Motor neuron (in vitro differentiated cells): ENCODE measurements at regions not wholly inside any gene's neighbourhood (a gene's known extent, or its start where the extent isn't known, plus 50 kb on each side); places are given as distances from the start of the nearest gene placed in this dataset.

ENCODE experiments used
- ATAC-seq, 8 experiments: fragments of 200-7000 bp; cut with Tn5 transposase; replicated peaks in 6 of 8; 2 replicates each; pipeline ENCODE4 v1.8.0; 2021; ENCODE audit warnings: mild to moderate bottlenecking in 8 of 8, moderate library complexity in 8 of 8
- H3K27ac ChIP-seq, 2 donors: fragments of 250-450 bp; sonication (Bioruptor Pico); 2 replicates each; pipeline ENCODE4 v1.9.0; 2021; ENCODE audit warnings: antibody characterized with exemption in 2 of 2, mild to moderate bottlenecking in 2 of 2, moderate library complexity in 1 of 2
- H3K4me1 ChIP-seq, 2 donors: fragments of 250-450 bp; sonication (Bioruptor Pico); replicated peaks in 1 of 2; 2 replicates each; pipeline ENCODE4 v1.6.1; 2021; ENCODE audit warnings: antibody characterized with exemption in 2 of 2, mild to moderate bottlenecking in 2 of 2, moderate library complexity in 1 of 2
- H3K4me3 ChIP-seq, 5 donors: fragments of 250-450 bp; sonication (Bioruptor Pico); 2 replicates each; pipeline ENCODE4 v1.9.0; 2021; ENCODE audit warnings: antibody characterized with exemption in 5 of 5, mild to moderate bottlenecking in 5 of 5, moderate library complexity in 4 of 5
- WGBS, 10 experiments: fragments of 450-650 bp; shearing (Covaris generic); methylation state at CpG; one replicate each; pipeline ENCODE4 v1.0.0; 2022; 5-methylcytosine and 5-hydroxymethylcytosine counted together
- in situ Hi-C, 9 experiments: fragments of 400-800 bp; cut with MboI; loops; one replicate each; pipeline ENCODE4 v1.15.0; 2021; ENCODE audit warnings: low sequenced_read_pairs in 9 of 9, low pct_unique_long_range_greater_than_20kb in 2 of 9; ENCODE audit not compliant: unreplicated experiment in 9 of 9

DNA sequence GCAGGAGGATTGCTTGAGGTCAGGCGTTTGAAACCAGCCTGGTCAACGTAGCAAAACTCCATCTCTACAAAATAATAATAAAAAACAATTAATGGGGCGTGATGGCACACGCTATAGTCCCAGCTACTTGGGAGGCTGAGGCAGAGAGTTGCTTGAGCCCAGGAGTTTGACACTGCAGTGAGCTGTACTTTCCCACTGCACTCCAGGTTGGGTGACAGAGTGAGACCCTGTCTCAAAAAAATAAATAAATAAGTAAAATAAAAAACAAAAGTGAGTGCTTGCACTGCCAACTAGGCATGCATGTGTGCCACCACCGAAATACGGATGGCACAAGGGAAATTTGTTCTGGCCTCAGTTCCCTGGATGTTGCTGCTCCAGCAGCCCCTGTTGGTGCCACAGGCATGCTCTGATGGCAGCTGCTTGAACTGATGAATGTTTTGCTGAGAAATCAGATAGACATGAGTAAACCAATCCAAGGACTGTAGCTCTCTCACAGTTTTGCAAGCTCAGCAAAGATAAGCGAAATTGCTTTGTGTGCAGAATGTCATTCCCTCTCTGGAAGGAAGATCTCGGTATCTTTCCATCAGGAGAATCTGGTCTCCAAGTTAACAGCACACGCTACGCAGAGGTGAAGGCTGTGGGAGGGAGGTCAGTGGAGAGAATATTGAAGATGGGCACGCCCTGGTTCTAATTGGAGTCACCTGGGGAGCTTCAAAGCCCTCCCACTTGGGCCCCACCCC lies 188.0 kb upstream of the SLC24A3 start:
- Histone ChIP-seq H3K4me1 (peaks cover 3 to 7% of the 10 kb centered on the region in 2 donors), H3K4me3 (no peak overlapping the region), H3K27ac (no peak overlapping the region)
- ATAC-seq = no peak
- WGBS, 10 experiments = 18 to 100% (median 60%) methylated on average over 1 to 10 of the region's 11 CpGs; no CpG with 5 or more reads in 1 of the 10 experiments
- in situ Hi-C loops = no loop called here

DNA sequence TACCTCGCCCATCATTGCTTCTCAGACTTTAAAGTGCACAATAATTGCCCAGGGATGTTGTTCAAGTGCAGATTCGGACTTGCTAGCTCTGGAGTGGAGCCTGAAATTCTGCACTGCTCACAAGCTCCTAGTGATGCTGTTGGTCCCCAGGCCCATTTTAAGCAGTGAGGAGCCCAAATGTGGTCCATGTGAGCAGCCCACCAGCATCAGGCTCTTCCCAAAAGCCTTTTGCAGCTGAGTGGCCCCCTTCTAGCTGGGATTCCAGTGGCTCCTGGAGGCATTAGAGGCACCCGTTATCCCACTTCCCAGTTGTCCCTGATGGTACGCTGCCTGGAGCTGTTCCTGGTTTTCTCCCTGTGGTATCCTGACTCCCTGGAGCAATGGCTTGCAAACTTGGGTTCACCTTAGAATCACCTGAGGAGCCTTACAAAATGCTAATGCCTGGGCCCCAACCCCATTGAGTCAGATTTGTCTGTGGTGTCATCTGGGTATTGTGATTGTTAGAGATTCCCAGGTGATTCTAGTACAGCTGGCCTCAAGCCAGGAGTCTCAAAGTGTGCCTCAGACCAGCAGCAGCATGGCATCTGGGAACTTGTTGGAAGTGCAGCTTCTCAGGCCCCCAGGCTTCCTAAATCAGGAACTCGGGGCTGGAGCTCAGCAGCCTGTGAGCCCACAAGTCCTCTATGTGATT lies 186.9 kb upstream of the SLC24A3 start:
- peaks cover 0 to 4% of the 10 kb centered on the region in 2 donors for H3K4me1 ChIP-seq
- ATAC-seq = no peak
- in situ Hi-C loops = no loop called here
- 0 to 100% (median 86%) methylated on average over 1 to 4 of the region's 5 CpGs; no CpG with 5 or more reads in 3 of the 10 experiments for WGBS, 10 experiments
- no peak overlapping the region for H3K4me3 ChIP-seq
- H3K27ac ChIP-seq = no peak overlapping the region

- Histone ChIP-seq H3K4me3 (no peak overlapping the region), H3K4me1 (peaks cover 0 to 3% of the 10 kb centered on the region in 2 donors), H3K27ac (no peak overlapping the region)
- in situ Hi-C loops = no loop called here
- 13 to 100% (median 77%) methylated on average over 1 to 4 of the region's 13 CpGs; no CpG with 5 or more reads in 5 of the 10 experiments for WGBS, 10 experiments
- ATAC-seq = peak in 3 of 8 experiments; percentile 42 to 72 (median 70)
Observed at GRCh38 chr20:19026121-19026878, 186.1 kb upstream of the SLC24A3 start.

- 80% methylated on average over 1 of the region's 11 CpGs; no CpG with 5 or more reads in 9 of the 10 experiments for WGBS, 10 experiments
Observed at GRCh38 chr20:19026901-19027644, 185.4 kb upstream of the SLC24A3 start.

DNA sequence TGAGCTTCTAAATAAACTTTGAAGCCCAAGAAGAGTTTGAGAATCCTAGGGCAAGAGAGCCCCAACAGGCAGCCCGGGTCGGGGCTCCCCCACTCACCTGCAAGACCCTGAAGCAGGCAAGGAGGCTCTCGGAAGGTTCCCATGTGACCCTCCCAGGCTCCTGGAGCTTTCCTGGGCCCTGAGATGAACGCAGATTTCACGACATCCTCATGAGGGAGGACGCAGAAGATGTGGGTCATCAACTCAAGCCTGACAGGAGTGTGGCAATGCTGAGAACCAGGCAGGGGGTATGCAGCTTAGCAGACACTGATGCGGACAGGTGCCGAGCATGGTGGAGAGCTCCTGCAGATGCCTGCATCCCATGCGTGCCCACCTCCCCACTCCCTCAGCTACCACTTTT lies 184.5 kb upstream of the SLC24A3 start:
- WGBS, 10 experiments = 20 to 90% (median 80%) methylated on average over 1 to 6 of the region's 9 CpGs; no CpG with 5 or more reads in 5 of the 10 experiments

More at GRCh38 chr20:19026901-19027644, 185.4 kb upstream of the SLC24A3 start:
- no peak overlapping the region for H3K4me3 ChIP-seq
- in situ Hi-C loops = no loop called here
- no peak overlapping the region for H3K27ac ChIP-seq
- ATAC-seq = peak in 1 of 8 experiments; percentile 33
- H3K4me1 ChIP-seq = peaks cover 0 to 3% of the 10 kb centered on the region in 2 donors

DNA sequence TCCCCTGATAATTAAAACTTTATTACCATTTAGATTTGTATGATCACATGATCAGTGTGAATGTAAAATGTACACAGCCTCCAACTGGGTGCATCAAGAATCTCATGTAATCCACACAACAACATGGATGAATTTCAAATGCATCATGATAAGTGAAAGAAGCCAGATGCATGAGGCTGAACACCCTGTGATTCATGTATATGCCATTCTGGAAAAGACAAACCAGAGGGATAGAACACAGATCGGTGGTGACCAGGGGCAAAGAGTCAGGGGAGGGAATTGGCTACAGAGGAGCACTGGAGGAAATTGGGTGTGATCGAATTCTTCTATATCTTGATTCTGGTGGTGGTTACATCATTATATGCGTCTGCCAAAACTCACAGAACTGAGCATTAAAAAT lies 170.7 kb upstream of the SLC24A3 start:
- no peak overlapping the region for H3K27ac ChIP-seq
- no peak overlapping the region for H3K4me3 ChIP-seq
- 0 to 93% (median 82%) methylated on average over 1 to 3 of the region's 3 CpGs; no CpG with 5 or more reads in 3 of the 10 experiments for WGBS, 10 experiments
- no peaks in the 10 kb centered on the region for H3K4me1 ChIP-seq
- in situ Hi-C loops = no loop called here
- peak in 2 of 8 experiments; percentile 60 to 82 for ATAC-seq

More for the DNA sequence above, 184.5 kb upstream of the SLC24A3 start:
- in situ Hi-C loops = no loop called here
- H3K27ac ChIP-seq = no peak overlapping the region
- H3K4me1 ChIP-seq = peaks cover 0 to 3% of the 10 kb centered on the region in 2 donors
- no peak overlapping the region for H3K4me3 ChIP-seq
- no peak for ATAC-seq

GRCh38 chr20:19045371-19045770 lies 167.1 kb upstream of the SLC24A3 start:
- WGBS, 10 experiments = 24 to 93% (median 80%) methylated on average over 1 to 4 of the region's 4 CpGs; no CpG with 5 or more reads in 1 of the 10 experiments
- no peak overlapping the region for H3K27ac ChIP-seq
- H3K4me3 ChIP-seq = no peak overlapping the region
- H3K4me1 ChIP-seq = no peaks in the 10 kb centered on the region
- no peak for ATAC-seq
- in situ Hi-C loops = no loop called here

DNA sequence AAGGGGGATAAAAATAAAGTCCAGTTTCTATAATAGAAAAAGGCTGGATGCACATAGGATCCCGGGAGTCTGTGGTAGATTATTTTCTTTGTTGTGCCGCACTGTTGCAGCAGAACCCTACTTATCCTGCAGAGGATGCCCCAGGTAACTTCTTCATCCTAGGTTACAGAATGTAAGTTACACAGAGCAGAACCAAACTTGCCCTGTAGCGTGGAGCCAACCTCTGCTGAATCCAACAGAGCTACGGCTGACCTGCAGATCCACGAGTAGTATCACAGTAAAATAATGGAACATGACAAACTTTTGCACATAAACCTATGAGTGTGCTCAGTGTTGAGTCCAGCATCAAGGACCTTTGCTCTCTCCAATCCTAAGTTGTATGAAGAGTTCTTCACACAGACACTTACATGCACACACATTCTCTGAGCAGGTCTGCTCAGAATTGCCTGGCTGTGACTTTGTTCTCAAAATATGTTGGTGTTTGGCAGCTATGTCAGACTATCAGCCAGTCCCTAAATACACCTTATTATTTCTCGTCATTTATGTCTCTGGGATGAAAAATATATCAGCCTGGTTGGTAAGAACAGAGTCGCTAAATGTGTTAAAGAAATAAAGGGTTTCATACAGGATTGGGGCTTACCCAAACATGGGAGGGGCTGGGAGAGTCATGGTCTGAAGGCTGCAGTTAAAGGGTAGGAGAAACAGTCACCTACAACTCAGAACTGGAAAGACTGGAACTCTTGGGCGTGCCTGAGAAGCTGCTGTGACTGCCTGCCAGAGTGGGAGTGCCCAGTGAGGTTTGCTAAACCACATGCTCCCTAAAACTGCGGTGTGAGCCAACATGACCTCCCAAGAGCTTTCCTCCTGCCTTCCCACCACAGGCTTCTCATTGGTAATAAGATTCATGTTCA lies 165.1 kb upstream of the SLC24A3 start:
- in situ Hi-C loops = no loop called here
- peak in 3 of 8 experiments; percentile 4 to 44 (median 39) for ATAC-seq
- no peak overlapping the region for H3K4me3 ChIP-seq
- WGBS, 10 experiments = 29 to 100% (median 80%) methylated on average over 1 to 9 of the region's 9 CpGs; no CpG with 5 or more reads in 1 of the 10 experiments
- H3K27ac ChIP-seq = no peak overlapping the region
- no peaks in the 10 kb centered on the region for H3K4me1 ChIP-seq

DNA sequence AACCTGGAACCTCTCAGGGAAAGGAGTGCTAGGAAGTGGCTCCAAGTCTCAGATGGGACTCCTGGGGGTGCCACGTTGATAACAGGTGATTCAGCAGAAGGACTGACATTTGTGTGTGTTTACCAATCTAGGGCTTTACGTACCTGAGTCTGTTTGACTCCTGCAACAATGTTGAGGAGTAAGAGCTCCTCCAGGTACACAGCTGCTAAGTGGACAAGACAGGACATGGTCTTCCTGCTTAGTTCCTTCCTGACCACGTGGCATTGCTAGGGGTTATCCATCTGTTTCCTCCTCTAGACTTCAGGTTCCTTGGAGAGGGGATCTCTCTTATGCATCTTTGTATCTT lies 164.5 kb upstream of the SLC24A3 start:
- H3K4me1 ChIP-seq = no peaks in the 10 kb centered on the region
- in situ Hi-C loops = no loop called here
- ATAC-seq = no peak
- 0 to 100% (median 48%) methylated on average over 1 to 2 of the region's 3 CpGs; no CpG with 5 or more reads in 2 of the 10 experiments for WGBS, 10 experiments
- no peak overlapping the region for H3K27ac ChIP-seq
- no peak overlapping the region for H3K4me3 ChIP-seq

DNA sequence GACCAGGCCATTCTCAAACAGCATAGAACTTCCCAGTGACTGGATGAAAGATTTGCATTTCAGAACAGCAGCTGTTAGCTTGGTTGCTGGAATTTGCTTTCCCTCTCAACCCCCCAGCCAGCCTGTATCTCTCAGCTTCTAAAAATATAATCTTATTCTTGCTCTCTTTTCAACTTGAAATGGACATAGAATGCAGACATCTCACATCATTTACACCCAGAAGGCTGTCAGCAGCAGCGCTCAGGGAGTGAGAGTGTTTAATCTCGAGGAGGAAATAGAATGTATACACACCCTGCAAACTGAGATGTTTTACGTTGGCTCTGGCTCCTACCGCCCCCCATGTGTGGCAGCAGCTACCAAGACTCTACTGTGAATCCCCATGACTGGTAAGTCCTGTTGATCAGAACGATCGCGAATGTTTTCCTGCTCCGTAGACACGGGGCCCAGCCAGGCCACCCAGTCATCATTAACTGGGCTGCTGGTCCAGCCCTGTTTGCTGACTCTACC lies 163.4 kb upstream of the SLC24A3 start:
- 0 to 100% (median 60%) methylated on average over 1 to 9 of the region's 9 CpGs; no CpG with 5 or more reads in 1 of the 10 experiments for WGBS, 10 experiments
- Histone ChIP-seq H3K4me3 (no peak overlapping the region), H3K4me1 (no peaks in the 10 kb centered on the region), H3K27ac (no peak overlapping the region)
- in situ Hi-C loops = no loop called here
- ATAC-seq = peak in 3 of 8 experiments; percentile 66 to 71 (median 69)

DNA sequence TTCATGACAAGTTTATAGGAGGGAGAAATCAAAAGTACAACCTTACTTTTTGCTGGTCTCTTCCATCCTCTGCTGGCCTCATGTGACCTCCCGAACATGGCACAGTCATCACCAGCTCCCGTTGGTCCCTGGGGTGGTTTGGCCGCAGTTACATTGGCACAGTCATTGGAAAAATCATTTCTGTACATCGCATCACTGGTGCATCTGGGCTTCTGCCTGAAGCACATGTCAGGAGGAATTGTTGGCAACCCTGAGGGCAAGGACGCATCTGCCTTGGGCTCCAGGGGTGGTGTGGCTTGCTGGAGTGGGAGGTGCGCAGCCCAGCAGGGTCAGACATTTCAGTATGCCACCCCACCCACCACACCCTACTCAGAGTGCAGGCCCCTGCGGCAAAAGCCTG lies 162.9 kb upstream of the SLC24A3 start:
- peak in 3 of 8 experiments; percentile 56 to 77 (median 63) for ATAC-seq
- no peak overlapping the region for H3K27ac ChIP-seq
- H3K4me3 ChIP-seq = no peak overlapping the region
- WGBS, 10 experiments = 0 to 100% (median 90%) methylated on average over 2 to 4 of the region's 7 CpGs; no CpG with 5 or more reads in 4 of the 10 experiments
- H3K4me1 ChIP-seq = no peaks in the 10 kb centered on the region
- in situ Hi-C loops = no loop called here
